ENCODE measurements at regions not wholly inside any gene's neighbourhood (a gene's known extent, or its start where the extent isn't known, plus 50 kb on each side); places are given as distances from the start of the nearest gene placed in this dataset.

GRCh38 chr5:141773779-141774562 is 91.9 kb upstream of the ARAP3 start:
- TF ChIP-seq, protein P1, sequence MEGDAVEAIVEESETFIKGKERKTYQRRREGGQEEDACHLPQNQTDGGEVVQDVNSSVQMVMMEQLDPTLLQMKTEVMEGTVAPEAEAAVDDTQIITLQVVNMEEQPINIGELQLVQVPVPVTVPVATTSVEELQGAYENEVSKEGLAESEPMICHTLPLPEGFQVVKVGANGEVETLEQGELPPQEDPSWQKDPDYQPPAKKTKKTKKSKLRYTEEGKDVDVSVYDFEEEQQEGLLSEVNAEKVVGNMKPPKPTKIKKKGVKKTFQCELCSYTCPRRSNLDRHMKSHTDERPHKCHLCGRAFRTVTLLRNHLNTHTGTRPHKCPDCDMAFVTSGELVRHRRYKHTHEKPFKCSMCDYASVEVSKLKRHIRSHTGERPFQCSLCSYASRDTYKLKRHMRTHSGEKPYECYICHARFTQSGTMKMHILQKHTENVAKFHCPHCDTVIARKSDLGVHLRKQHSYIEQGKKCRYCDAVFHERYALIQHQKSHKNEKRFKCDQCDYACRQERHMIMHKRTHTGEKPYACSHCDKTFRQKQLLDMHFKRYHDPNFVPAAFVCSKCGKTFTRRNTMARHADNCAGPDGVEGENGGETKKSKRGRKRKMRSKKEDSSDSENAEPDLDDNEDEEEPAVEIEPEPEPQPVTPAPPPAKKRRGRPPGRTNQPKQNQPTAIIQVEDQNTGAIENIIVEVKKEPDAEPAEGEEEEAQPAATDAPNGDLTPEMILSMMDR (IDR thresholded peaks at IDR 0.05 in 8 of 11, conservative IDR thresholded peaks at IDR 0.05 in 3 of 11), result no peak
- no peak for TF ChIP-seq POLR2A (IDR thresholded peaks at IDR 0.05)
- TF ChIP-seq POLR2AphosphoS5 (IDR thresholded peaks at IDR 0.05), result no peak
